ENCODE measurements at regions not wholly inside any gene's neighbourhood (a gene's known extent, or its start where the extent isn't known, plus 50 kb on each side); places are given as distances from the start of the nearest gene placed in this dataset.

DNA sequence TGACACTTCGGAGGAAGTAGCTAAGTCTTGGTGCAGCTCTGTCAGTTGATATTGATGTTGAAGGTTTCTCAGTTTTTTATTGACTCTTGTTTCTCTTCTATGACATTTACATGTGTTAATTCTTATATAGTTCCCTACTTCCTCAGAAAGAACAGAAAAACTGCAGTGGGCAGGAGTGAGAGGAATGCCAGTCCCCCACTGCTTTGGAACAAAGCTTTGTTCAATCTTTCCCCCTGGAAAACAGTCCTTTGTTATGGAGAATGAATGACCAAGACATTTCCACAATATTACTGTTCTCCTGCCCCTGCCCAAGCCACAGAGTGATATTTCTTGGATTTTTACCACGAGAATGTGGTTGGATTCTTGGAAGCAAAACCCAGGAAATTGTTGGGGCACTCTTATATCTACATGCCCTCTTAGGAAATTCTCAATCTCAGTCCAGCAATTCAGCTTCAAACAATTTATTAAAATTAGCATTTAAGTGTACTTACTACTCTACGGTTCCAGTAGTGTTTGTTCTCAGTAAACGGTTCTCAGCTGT is 258.0 kb upstream of the KCND2 start:
- TF ChIP-seq, protein P1, sequence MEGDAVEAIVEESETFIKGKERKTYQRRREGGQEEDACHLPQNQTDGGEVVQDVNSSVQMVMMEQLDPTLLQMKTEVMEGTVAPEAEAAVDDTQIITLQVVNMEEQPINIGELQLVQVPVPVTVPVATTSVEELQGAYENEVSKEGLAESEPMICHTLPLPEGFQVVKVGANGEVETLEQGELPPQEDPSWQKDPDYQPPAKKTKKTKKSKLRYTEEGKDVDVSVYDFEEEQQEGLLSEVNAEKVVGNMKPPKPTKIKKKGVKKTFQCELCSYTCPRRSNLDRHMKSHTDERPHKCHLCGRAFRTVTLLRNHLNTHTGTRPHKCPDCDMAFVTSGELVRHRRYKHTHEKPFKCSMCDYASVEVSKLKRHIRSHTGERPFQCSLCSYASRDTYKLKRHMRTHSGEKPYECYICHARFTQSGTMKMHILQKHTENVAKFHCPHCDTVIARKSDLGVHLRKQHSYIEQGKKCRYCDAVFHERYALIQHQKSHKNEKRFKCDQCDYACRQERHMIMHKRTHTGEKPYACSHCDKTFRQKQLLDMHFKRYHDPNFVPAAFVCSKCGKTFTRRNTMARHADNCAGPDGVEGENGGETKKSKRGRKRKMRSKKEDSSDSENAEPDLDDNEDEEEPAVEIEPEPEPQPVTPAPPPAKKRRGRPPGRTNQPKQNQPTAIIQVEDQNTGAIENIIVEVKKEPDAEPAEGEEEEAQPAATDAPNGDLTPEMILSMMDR (IDR thresholded peaks at IDR 0.05; ENCODE audit: low read depth, low read length): no peak
- H3K4me3 ChIP-seq (replicated peaks in 1 of 2; ENCODE audit: low read depth in 2 of 2, low read length in 2 of 2): no peak overlapping the region
- DNase-seq (ENCODE audit: low read depth in 2 of 2): peak in 1 of 2 donors; percentile 59

DNA sequence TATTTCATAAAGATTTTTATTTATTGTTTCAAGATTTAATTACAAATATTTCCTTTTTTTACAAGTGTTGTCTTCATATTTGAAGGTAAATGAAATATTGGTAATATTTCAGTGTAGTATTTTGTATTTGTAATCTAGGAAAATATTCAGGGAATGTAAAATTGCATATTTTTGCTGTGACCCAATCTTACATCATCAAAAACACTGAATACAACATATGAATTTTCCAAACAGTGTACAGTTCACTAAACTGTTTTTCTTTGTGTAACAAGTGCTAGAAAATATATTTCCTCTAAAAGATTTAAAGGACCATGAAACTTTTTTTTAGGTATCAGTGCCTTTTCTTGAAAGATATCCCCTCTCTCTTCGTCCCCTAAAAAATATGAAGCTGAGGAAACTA is 251.9 kb upstream of the KCND2 start:
- DNase-seq (ENCODE audit: low read depth in 2 of 2): peak; percentile 22 to 74
- no peak overlapping the region for H3K4me3 ChIP-seq (replicated peaks in 1 of 2; ENCODE audit: low read depth in 2 of 2, low read length in 2 of 2)
- TF ChIP-seq, protein P1 (IDR thresholded peaks at IDR 0.05; ENCODE audit: low read depth, low read length): no peak

DNA sequence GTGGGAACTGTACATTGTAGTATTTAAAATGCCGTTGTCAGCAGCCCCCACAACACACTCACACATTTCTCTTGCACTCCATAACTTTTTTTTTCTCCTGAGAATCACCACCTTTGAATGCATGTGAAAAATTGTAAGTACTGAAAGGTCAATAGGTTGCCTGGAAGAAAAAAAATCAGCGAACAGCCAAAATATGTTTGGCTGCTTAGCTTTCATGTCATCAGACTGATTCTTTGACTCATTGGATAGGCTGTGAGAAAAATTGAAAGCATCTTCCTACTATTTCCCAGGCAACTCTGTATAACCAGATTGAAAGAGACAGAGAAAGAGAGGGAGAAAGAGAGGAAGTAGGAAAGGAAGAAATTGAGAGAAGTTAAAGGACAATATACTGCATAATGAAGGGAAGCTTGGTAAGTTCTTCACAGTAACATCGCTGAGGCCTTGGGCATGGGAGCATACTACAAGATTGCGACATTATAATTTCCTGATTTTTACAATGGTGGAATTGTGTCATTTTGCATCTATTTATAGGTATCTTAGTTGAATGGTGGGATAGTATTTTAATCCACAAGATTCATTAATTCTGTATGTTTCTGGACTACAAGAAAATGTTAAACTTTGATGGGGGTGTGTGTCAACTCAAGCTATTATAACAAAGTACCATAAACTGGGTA is 249.3 kb upstream of the KCND2 start:
- TF ChIP-seq, protein P1 (IDR thresholded peaks at IDR 0.05; ENCODE audit: low read depth, low read length): no peak
- DNase-seq (ENCODE audit: low read depth in 2 of 2): peak; percentile 46 to 86

DNA sequence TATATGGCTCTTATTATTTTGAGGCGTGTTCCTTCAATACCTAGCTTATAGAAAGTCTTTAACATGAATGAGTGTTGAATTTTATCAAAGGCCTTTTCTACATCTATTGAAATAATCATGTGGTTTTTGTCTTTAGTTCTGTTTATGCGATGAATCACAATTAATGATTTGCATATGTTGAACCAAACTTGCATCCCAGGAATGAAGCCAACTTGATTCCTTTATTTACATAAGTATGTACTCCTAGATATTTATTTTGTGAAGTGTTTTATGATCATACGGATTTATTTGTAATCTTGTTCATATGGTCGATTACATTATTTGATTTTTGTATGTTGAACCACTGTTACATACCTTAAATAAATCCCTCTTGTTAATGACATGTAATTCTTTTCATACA is 244.3 kb upstream of the KCND2 start:
- TF ChIP-seq, protein P1 (IDR thresholded peaks at IDR 0.05; ENCODE audit: low read depth, low read length): no peak
- no peak overlapping the region for H3K4me3 ChIP-seq (replicated peaks in 1 of 2; ENCODE audit: low read depth in 2 of 2, low read length in 2 of 2)
- DNase-seq (ENCODE audit: low read depth in 2 of 2): peak in 1 of 2 donors; percentile 65

More for the DNA sequence above, 249.3 kb upstream of the KCND2 start:
- H3K4me3 ChIP-seq (replicated peaks in 1 of 2; ENCODE audit: low read depth in 2 of 2, low read length in 2 of 2): no peak overlapping the region

DNA sequence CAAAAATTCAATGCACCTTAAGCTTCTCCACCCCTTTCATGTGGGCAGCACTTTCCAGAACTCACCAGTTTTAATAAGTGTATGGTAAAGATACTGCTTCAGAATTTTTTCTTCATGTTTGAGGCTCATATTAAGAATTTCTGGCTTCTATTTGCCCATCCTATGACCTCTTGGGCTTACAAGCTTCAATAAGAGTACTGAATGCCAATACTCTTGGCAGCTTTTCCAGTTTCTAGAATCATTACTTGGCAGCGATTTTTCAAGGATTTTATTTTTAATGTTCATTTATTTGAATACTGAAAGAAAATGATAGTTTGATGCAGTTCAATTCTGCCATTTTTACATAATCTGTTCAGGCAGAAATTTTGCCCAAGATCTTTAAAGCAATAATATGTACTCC is 242.1 kb upstream of the KCND2 start:
- no peak for DNase-seq (ENCODE audit: low read depth in 2 of 2)
- H3K4me3 ChIP-seq (replicated peaks in 1 of 2; ENCODE audit: low read depth in 2 of 2, low read length in 2 of 2): no peak overlapping the region
- TF ChIP-seq, protein P1 (IDR thresholded peaks at IDR 0.05; ENCODE audit: low read depth, low read length): no peak

DNA sequence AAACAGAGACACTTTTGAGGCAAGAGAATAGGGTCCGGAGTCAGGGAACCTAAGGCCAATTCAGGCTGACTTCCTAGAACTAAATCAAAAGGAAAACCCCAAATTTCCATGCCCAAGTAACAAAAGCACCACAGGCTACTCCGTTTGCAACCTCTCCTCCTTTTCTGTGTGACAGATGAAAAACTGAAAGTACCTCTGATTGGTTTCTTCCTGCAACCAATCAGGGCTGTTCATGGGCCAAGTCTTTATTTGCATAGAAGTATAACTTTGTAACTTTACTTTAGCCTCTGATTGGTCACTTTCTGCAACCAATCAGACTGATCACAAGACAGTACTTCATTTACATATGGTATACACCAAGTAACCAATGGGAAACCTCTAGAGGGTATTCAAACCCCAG is 239.9 kb upstream of the KCND2 start:
- TF ChIP-seq, protein P1 (IDR thresholded peaks at IDR 0.05; ENCODE audit: low read depth, low read length): no peak
- H3K4me3 ChIP-seq (replicated peaks in 1 of 2; ENCODE audit: low read depth in 2 of 2, low read length in 2 of 2): no peak overlapping the region

More for the DNA sequence above, 239.9 kb upstream of the KCND2 start:
- peak; percentile 17 to 39 for DNase-seq (ENCODE audit: low read depth in 2 of 2)
